ENCODE measurements at regions not wholly inside any gene's neighbourhood (a gene's known extent, or its start where the extent isn't known, plus 50 kb on each side); places are given as distances from the start of the nearest gene placed in this dataset.

GRCh38 chr12:25041006-25041741 is 92.3 kb upstream of the BCAT1 start:
- TF ChIP-seq POLR2A (IDR thresholded peaks at IDR 0.05): no peak
- TF ChIP-seq CTCF (IDR thresholded peaks at IDR 0.05 in 4 of 5, conservative IDR thresholded peaks at IDR 0.05 in 1 of 5): no peak

Measured in gastrocnemius medialis (tissue), 4 donors.